GM12878 (cell line): ENCODE measurements at regions not wholly inside any gene's neighbourhood (a gene's known extent, or its start where the extent isn't known, plus 50 kb on each side); places are given as distances from the start of the nearest gene placed in this dataset.
A peak's percentile ranks its signal among the peaks of the same experiment; 100 is the strongest.

Experiments used
- ATAC-seq: fragments of 200-7000 bp; cut with Tn5 transposase; 3 replicates; pipeline ENCODE4 v1.9.1; 2020; ENCODE audit warnings: mild to moderate bottlenecking, moderate library complexity
- BruUV-seq: library from RNA; stranded (reverse); fragments of 400-500 nt; replicated peaks from 2 replicates; lab custom pipeline; 2021; lab: Mats Ljungman, UMichigan
- CTCF ChIA-PET: fragments of 300-600 bp; sonication (Branson Sonifier 250); formaldehyde crosslinking; extraction: SDS; loops from one replicate; lab custom pipeline; 2021; ENCODE audit warnings: inconsistent platforms; lab: Yijun Ruan, JAX
- POLR2A ChIA-PET: fragments of 350-600 bp; formaldehyde crosslinking; extraction: SDS; loops from one replicate; lab custom pipeline; 2021; ENCODE audit warnings: inconsistent platforms; lab: Charles Lee
- RAD21 ChIA-PET: fragments of 300-600 bp; sonication (Branson Sonifier 250); formaldehyde crosslinking; loops from one replicate; lab custom pipeline; 2023; ENCODE audit warnings: antibody characterized with exemption; ENCODE audit not compliant: unreplicated experiment; lab: Charles Lee
- SMC1A ChIA-PET: fragments of 300-600 bp; sonication (Branson Sonifier 250); formaldehyde crosslinking; loops from one replicate; lab custom pipeline; 2023; ENCODE audit not compliant: unreplicated experiment, uncharacterized antibody; lab: Charles Lee
- DNase-seq: peaks from one replicate; pipeline ENCODE4 v3.0.0-alpha.2; 2011; ENCODE audit warnings: low read depth, low spot score
- FAIRE-seq: peaks from 3 replicates; lab custom pipeline; 2011; peaks lifted over from hg19 to GRCh38; lab: Jason Lieb, UNC
- H2AFZ ChIP-seq: 2 replicates; pipeline ENCODE4 v1.6.0; 2011; ENCODE audit warnings: low read depth, low read length, control low read depth; ENCODE audit not compliant: control insufficient read depth
- H3K27ac ChIP-seq: 2 replicates; pipeline ENCODE4 v1.5.1; 2011; ENCODE audit warnings: control low read depth; ENCODE audit not compliant: control insufficient read depth, insufficient read depth
- H3K27me3 ChIP-seq, 2 experiments: replicated peaks in 1 of 2; 2 replicates each; pipeline versions ENCODE4 v1.6.0 to v1.6.1; 2011; ENCODE audit warnings: low read length in 1 of 2; ENCODE audit not compliant: control insufficient read depth in 2 of 2, insufficient read depth in 2 of 2
- H3K36me3 ChIP-seq, 2 experiments: 2 replicates each; pipeline ENCODE4 v1.5.1; 2011; ENCODE audit warnings: low read length in 1 of 2; ENCODE audit not compliant: control insufficient read depth in 2 of 2, insufficient read depth in 2 of 2
- H3K4me1 ChIP-seq: 2 replicates; pipeline ENCODE4 v1.6.1; 2011; ENCODE audit warnings: mild to moderate bottlenecking, low read length, moderate library complexity, mixed read lengths; ENCODE audit not compliant: control insufficient read depth, insufficient read depth
- H3K4me2 ChIP-seq: 2 replicates; pipeline ENCODE4 v1.6.0; 2011; ENCODE audit warnings: control low read depth; ENCODE audit not compliant: control insufficient read depth, insufficient read depth
- H3K4me3 ChIP-seq: fragments of 200-600 bp; sonication (generic); 2 replicates; pipeline ENCODE4 v1.5.1; 2016
- H3K79me2 ChIP-seq: 2 replicates; pipeline ENCODE4 v1.6.0; 2011; ENCODE audit warnings: low read length; ENCODE audit not compliant: control insufficient read depth, insufficient read depth
- H3K9ac ChIP-seq: 2 replicates; pipeline ENCODE4 v1.8.0; 2011; ENCODE audit warnings: low read length, control low read depth, mixed read lengths; ENCODE audit not compliant: control insufficient read depth, insufficient read depth
- H3K9me3 ChIP-seq: replicated peaks from 3 replicates; pipeline ENCODE4 v1.5.1; 2011; ENCODE audit warnings: mild to moderate bottlenecking, low read length; ENCODE audit not compliant: control insufficient read depth, insufficient read depth
- H4K20me1 ChIP-seq: 2 replicates; pipeline ENCODE4 v1.6.0; 2011; ENCODE audit not compliant: control insufficient read depth, insufficient read depth
- ETV6 ChIP-seq, 2 experiments: fragments of 450-650 bp in 1 of 2; IDR thresholded peaks in 1 of 2; conservative IDR thresholded peaks in 1 of 2; 2 replicates each; pipeline ENCODE4 v1.6.1; 2014; ENCODE audit warnings: antibody characterized with exemption in 1 of 2, borderline replicate concordance in 1 of 2, low read depth in 1 of 2, mild to moderate bottlenecking in 1 of 2, moderate library complexity in 1 of 2
- ZBED1 ChIP-seq: IDR thresholded peaks from 2 replicates; pipeline ENCODE4 v1.6.1; 2016; ENCODE audit warnings: borderline replicate concordance
- WGBS: methylation state at CpG from one replicate; pipeline ENCODE4 v1.1.6; 2016; ENCODE audit warnings: low lambda C conversion rate; ENCODE audit not compliant: insufficient replicate concordance, insufficient coverage; ENCODE audit errors: missing lambda C conversion rate; 5-methylcytosine and 5-hydroxymethylcytosine counted together
- in situ Hi-C: fragments of 300-500 bp; cut with MboI; formaldehyde crosslinking; loops from 9 replicates; pipeline ENCODE4 v1.14.3; 2018; ENCODE audit warnings: mixed read lengths
- intact Hi-C: fragments of 100-400 bp; cut with micrococcal nuclease; formaldehyde crosslinking; loops from one replicate; pipeline ENCODE4 v1.14.2; 2022; ENCODE audit not compliant: unreplicated experiment
- TF ChIP-seq, protein P1 (sequence below), 3 experiments: IDR thresholded peaks in 2 of 3; conservative IDR thresholded peaks in 1 of 3; 2 replicates each; pipeline ENCODE4 v1.5.1; 2011; ENCODE audit warnings: low read depth in 3 of 3, low read length in 3 of 3, mild to moderate bottlenecking in 3 of 3, control low read depth in 2 of 3, moderate library complexity in 2 of 3, inconsistent platforms in 1 of 3, mixed read lengths in 1 of 3; ENCODE audit not compliant: control insufficient read depth in 2 of 3, insufficient read depth in 1 of 3; ENCODE audit errors: extremely low read depth in 1 of 3
- TF ChIP-seq, protein P2 (sequence below): fragments of 450-650 bp; IDR thresholded peaks from 2 replicates; pipeline ENCODE4 v1.6.1; 2018; ENCODE audit warnings: borderline replicate concordance, mild to moderate bottlenecking; ENCODE audit not compliant: partially characterized antibody
- TF ChIP-seq, protein P3 (sequence below): IDR thresholded peaks from 2 replicates; pipeline ENCODE4 v1.6.1; 2012; ENCODE audit warnings: improper control_type of control experiment, low read depth, low read length; ENCODE audit not compliant: insufficient replicate concordance

DNA sequence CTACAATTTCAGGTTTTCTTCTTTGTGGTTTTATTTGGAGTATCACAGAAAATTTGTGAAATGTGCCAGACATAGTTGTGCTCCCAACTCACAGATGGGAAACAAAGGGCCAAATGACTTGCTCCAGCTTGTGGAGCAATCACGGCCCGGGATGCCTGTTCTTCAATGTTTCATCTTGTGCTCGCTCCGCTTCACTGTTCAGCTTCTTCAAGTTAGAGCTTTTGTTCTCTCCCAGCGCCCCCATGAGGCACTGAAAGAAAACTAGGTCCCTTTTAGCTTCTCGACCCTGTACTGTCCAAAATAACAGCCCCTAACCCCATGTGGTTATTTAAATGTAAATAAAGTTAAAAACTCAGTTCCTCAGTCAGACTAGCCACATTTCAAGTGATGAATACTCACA is 187.9 kb upstream of the STXBP6 start:
- TF ChIP-seq, protein P1, sequence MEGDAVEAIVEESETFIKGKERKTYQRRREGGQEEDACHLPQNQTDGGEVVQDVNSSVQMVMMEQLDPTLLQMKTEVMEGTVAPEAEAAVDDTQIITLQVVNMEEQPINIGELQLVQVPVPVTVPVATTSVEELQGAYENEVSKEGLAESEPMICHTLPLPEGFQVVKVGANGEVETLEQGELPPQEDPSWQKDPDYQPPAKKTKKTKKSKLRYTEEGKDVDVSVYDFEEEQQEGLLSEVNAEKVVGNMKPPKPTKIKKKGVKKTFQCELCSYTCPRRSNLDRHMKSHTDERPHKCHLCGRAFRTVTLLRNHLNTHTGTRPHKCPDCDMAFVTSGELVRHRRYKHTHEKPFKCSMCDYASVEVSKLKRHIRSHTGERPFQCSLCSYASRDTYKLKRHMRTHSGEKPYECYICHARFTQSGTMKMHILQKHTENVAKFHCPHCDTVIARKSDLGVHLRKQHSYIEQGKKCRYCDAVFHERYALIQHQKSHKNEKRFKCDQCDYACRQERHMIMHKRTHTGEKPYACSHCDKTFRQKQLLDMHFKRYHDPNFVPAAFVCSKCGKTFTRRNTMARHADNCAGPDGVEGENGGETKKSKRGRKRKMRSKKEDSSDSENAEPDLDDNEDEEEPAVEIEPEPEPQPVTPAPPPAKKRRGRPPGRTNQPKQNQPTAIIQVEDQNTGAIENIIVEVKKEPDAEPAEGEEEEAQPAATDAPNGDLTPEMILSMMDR (IDR thresholded peaks at IDR 0.05 in 2 of 3, conservative IDR thresholded peaks at IDR 0.05 in 1 of 3; ENCODE audit: control insufficient read depth in 2 of 3, extremely low read depth in 1 of 3, insufficient read depth in 1 of 3, low read depth in 3 of 3, low read length in 3 of 3): peak in 1 of 3 experiments; percentile 7; a peak in 1 of 6 replicates
- TF ChIP-seq ZBED1: no peak
- no peak overlapping the region for H3K4me3 ChIP-seq
- DNase-seq: no peak
- SMC1A ChIA-PET: interaction anchor here (0.8 to 1.5 kb wide), 3 partner anchors 25 to 503 kb away, joined by 3 to 4 read pairs (median 3); no protein-coding TSS in a partner anchor
- H3K9me3 ChIP-seq: no peaks in the 10 kb centered on the region
- no peak for FAIRE-seq
- H3K9ac ChIP-seq: no peak overlapping the region
- H2AFZ ChIP-seq: no peak overlapping the region
- no TSS peak for BruUV-seq
- no peak overlapping the region for H3K4me2 ChIP-seq
- H3K27me3 ChIP-seq: no peaks in the 10 kb centered on the region
- in situ Hi-C loops (no loop called here), intact Hi-C loops (no loop called here)
- CTCF ChIA-PET: interaction anchor here (0.6 to 2.6 kb wide), 9 partner anchors 10 to 635 kb away, joined by 3 to 15 read pairs (median 4); no protein-coding TSS in a partner anchor
- RAD21 ChIA-PET: interaction anchor here (1.1 to 1.8 kb wide), 3 partner anchors 191 to 528 kb away, joined by 3 to 6 read pairs (median 3); no protein-coding TSS in a partner anchor
- no peaks in the 10 kb centered on the region for H4K20me1 ChIP-seq
- H3K79me2 ChIP-seq: no peaks in the 10 kb centered on the region
- H3K27ac ChIP-seq: no peak overlapping the region
- 2% methylated on average over 2 of the region's 6 CpGs for WGBS
- H3K4me1 ChIP-seq: no peaks in the 10 kb centered on the region
- ATAC-seq: peak; percentile 66; the same call in 2 of the 3 replicates
- POLR2A ChIA-PET: no interaction called here
- H3K36me3 ChIP-seq: no peaks in the 10 kb centered on the region

DNA sequence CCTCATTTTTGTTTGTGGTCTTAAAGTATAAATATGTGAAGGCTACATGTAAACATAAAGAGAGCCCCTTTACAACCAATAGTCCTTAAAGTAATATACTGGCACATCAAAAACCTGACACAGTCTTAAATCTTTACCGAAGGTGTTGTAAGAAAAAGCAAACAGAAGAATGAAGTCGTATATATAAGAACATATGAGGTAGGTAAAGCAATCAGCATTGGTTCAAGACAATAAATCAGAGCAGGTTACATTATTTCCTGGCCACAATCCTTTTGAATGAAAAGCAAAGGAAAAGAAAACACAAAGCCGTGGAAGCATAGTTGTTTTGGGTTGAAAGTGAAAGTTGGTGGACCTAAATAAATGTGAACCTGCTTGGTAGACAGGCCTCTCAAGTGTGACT is 183.7 kb upstream of the STXBP6 start:
- FAIRE-seq: no peak
- RAD21 ChIA-PET: no interaction called here
- no TSS peak for BruUV-seq
- TF ChIP-seq, protein P2, sequence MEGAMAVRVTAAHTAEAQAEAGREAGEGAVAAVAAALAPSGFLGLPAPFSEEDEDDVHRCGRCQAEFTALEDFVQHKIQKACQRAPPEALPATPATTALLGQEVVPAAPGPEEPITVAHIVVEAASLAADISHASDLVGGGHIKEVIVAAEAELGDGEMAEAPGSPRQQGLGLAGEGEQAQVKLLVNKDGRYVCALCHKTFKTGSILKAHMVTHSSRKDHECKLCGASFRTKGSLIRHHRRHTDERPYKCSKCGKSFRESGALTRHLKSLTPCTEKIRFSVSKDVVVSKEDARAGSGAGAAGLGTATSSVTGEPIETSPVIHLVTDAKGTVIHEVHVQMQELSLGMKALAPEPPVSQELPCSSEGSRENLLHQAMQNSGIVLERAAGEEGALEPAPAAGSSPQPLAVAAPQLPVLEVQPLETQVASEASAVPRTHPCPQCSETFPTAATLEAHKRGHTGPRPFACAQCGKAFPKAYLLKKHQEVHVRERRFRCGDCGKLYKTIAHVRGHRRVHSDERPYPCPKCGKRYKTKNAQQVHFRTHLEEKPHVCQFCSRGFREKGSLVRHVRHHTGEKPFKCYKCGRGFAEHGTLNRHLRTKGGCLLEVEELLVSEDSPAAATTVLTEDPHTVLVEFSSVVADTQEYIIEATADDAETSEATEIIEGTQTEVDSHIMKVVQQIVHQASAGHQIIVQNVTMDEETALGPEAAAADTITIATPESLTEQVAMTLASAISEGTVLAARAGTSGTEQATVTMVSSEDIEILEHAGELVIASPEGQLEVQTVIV: no peak
- no peak for TF ChIP-seq ETV6 (conservative IDR thresholded peaks at IDR 0.05 in 1 of 2, IDR thresholded peaks at IDR 0.05 in 1 of 2; ENCODE audit: borderline replicate concordance in 1 of 2, low read depth in 1 of 2)
- TF ChIP-seq, protein P3, sequence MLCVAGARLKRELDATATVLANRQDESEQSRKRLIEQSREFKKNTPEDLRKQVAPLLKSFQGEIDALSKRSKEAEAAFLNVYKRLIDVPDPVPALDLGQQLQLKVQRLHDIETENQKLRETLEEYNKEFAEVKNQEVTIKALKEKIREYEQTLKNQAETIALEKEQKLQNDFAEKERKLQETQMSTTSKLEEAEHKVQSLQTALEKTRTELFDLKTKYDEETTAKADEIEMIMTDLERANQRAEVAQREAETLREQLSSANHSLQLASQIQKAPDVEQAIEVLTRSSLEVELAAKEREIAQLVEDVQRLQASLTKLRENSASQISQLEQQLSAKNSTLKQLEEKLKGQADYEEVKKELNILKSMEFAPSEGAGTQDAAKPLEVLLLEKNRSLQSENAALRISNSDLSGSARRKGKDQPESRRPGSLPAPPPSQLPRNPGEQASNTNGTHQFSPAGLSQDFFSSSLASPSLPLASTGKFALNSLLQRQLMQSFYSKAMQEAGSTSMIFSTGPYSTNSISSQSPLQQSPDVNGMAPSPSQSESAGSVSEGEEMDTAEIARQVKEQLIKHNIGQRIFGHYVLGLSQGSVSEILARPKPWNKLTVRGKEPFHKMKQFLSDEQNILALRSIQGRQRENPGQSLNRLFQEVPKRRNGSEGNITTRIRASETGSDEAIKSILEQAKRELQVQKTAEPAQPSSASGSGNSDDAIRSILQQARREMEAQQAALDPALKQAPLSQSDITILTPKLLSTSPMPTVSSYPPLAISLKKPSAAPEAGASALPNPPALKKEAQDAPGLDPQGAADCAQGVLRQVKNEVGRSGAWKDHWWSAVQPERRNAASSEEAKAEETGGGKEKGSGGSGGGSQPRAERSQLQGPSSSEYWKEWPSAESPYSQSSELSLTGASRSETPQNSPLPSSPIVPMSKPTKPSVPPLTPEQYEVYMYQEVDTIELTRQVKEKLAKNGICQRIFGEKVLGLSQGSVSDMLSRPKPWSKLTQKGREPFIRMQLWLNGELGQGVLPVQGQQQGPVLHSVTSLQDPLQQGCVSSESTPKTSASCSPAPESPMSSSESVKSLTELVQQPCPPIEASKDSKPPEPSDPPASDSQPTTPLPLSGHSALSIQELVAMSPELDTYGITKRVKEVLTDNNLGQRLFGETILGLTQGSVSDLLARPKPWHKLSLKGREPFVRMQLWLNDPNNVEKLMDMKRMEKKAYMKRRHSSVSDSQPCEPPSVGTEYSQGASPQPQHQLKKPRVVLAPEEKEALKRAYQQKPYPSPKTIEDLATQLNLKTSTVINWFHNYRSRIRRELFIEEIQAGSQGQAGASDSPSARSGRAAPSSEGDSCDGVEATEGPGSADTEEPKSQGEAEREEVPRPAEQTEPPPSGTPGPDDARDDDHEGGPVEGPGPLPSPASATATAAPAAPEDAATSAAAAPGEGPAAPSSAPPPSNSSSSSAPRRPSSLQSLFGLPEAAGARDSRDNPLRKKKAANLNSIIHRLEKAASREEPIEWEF: no peak

More for the DNA sequence above, 183.7 kb upstream of the STXBP6 start:
- Histone ChIP-seq H3K9ac (no peak overlapping the region), H2AFZ (no peak overlapping the region), H3K4me3 (no peak overlapping the region), H3K9me3 (no peaks in the 10 kb centered on the region), H3K27ac (no peak overlapping the region), H3K27me3 (no peaks in the 10 kb centered on the region), H3K4me2 (no peak overlapping the region), H3K4me1 (no peaks in the 10 kb centered on the region), H4K20me1 (no peaks in the 10 kb centered on the region), H3K79me2 (no peaks in the 10 kb centered on the region), H3K36me3 (no peaks in the 10 kb centered on the region)
- intact Hi-C loops: no loop called here
- ChIA-PET POLR2A (no interaction called here), CTCF (no interaction called here), SMC1A (no interaction called here)
- 2% methylated on average over 3 of the region's 3 CpGs for WGBS
- ATAC-seq (no peak), DNase-seq (no peak)
- in situ Hi-C loops: no loop called here
